Bronchial epithelial cell (primary cell): ENCODE measurements at regions not wholly inside any gene's neighbourhood (a gene's known extent, or its start where the extent isn't known, plus 50 kb on each side); places are given as distances from the start of the nearest gene placed in this dataset.

Source experiments
- DNase-seq: peaks from one replicate; pipeline ENCODE4 v3.0.0-alpha.2; 2010; ENCODE audit warnings: low read depth
- FAIRE-seq: peaks from 2 replicates; lab custom pipeline; 2011; peaks lifted over from hg19 to GRCh38; lab: Jason Lieb, UNC
- H3K27me3 ChIP-seq: 2 replicates; pipeline ENCODE4 v1.5.1; 2011; ENCODE audit warnings: low read length; ENCODE audit not compliant: control insufficient read depth, insufficient read depth
- H3K36me3 ChIP-seq: 2 replicates; pipeline ENCODE4 v1.5.1; 2011; ENCODE audit warnings: low read length; ENCODE audit not compliant: control insufficient read depth, insufficient read depth
- H3K4me3 ChIP-seq: 2 replicates; pipeline ENCODE4 v1.5.1; 2011; ENCODE audit warnings: mild to moderate bottlenecking, low read depth, low read length, control low read depth
- CTCF ChIP-seq: IDR thresholded peaks from 2 replicates; pipeline ENCODE4 v1.5.1; 2011; ENCODE audit warnings: mild to moderate bottlenecking, moderate library complexity, low read length, control low read depth, inconsistent platforms; ENCODE audit not compliant: insufficient read depth, severe bottlenecking

- Histone ChIP-seq H3K36me3 (no peaks in the 10 kb centered on the region), H3K4me3 (no peak overlapping the region), H3K27me3 (no peaks in the 10 kb centered on the region)
- no peak for DNase-seq
- no peak for FAIRE-seq
- no peak for TF ChIP-seq CTCF
Observed at GRCh38 chr2:48144777-48145176, 169.7 kb upstream of the FOXN2 start.

GRCh38 chr2:48145845-48146452, 168.5 kb upstream of the FOXN2 start:
- no peak for DNase-seq
- no peak for TF ChIP-seq CTCF
- Histone ChIP-seq H3K4me3 (no peak overlapping the region), H3K36me3 (no peaks in the 10 kb centered on the region), H3K27me3 (no peaks in the 10 kb centered on the region)
- FAIRE-seq: no peak

DNA sequence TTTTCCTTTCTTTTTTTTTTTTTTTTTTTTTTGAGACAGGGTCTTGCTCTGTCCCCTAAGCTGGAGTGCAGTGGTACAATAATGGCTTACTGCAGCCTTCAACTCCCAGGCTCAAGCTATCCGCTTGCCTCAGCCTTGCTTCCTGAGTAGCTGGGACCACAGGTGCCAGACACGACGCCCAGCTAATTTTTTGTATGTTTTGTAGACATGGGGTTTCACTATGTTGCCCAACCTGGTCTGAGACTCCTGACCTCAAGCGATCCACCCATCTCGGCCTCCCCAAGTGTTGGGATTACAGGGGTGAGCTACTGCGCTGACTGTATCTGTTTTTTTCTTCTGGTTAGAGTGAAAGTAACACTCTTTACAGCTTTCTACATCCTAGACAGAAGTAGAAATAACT, 167.9 kb upstream of the FOXN2 start:
- FAIRE-seq: no peak
- Histone ChIP-seq H3K36me3 (no peaks in the 10 kb centered on the region), H3K4me3 (no peak overlapping the region), H3K27me3 (no peaks in the 10 kb centered on the region)
- no peak for DNase-seq
- no peak for TF ChIP-seq CTCF

- H3K27me3 ChIP-seq: no peaks in the 10 kb centered on the region
- TF ChIP-seq CTCF: no peak
- H3K4me3 ChIP-seq: no peak overlapping the region
- FAIRE-seq: no peak
- no peaks in the 10 kb centered on the region for H3K36me3 ChIP-seq
- DNase-seq: no peak
Observed at GRCh38 chr2:48147719-48148118, 166.8 kb upstream of the FOXN2 start.

- Histone ChIP-seq H3K4me3 (no peak overlapping the region), H3K27me3 (no peaks in the 10 kb centered on the region), H3K36me3 (no peaks in the 10 kb centered on the region)
- no peak for TF ChIP-seq CTCF
- no peak for FAIRE-seq
- DNase-seq: no peak
Observed at GRCh38 chr2:48148841-48149430, 165.5 kb upstream of the FOXN2 start.

- Histone ChIP-seq H3K4me3 (no peak overlapping the region), H3K36me3 (no peaks in the 10 kb centered on the region), H3K27me3 (no peaks in the 10 kb centered on the region)
- FAIRE-seq: no peak
- no peak for DNase-seq
- no peak for TF ChIP-seq CTCF
Observed at GRCh38 chr2:48157150-48157549, 157.3 kb upstream of the FOXN2 start.
